COLO829 (cell line): ENCODE measurements at regions not wholly inside any gene's neighbourhood (a gene's known extent, or its start where the extent isn't known, plus 50 kb on each side); places are given as distances from the start of the nearest gene placed in this dataset.
"Not testable (repeated sequence)": the region's sequence is repeated elsewhere in the genome, so short reads cannot be mapped to it uniquely, and the experiment has no call there.

ENCODE experiments used
- DNase-seq: peaks from one replicate; pipeline ENCODE4 v3.0.0; 2012; ENCODE audit warnings: low spot score

DNA sequence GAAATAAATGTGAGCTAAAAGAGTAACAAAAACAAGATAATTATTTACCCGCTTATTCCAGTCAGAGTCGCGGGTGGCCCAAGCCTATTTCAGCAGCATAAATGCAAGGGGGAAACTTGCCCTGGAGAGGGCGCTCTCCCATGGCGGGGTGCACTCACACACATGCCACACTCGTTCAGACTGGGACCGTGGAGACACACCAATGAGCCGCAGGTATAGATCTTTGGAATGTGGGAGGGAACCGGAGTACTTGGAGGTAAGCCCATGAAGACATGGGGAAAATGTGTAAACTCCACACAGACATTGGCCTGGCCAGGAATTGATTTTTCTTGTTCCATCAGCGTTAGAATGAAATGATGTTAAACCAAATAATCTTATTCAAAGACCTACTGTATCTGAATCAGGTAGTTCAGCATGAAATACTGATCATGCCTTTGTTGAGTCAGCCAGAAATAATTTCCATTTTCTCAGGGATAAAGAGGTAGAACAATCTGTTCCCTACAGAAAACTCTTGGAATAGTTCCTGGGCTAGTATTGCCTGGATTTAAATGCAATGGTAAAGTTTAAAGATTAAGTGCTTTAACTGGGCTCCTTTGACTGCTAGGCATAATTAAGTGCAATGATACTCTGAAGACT, 191.5 kb downstream of the MCHR2 start:
- no peak for DNase-seq

- DNase-seq = no peak
These were observed 185.0 kb downstream of the MCHR2 start for GRCh38 chr6:99808992-99809391.

DNA sequence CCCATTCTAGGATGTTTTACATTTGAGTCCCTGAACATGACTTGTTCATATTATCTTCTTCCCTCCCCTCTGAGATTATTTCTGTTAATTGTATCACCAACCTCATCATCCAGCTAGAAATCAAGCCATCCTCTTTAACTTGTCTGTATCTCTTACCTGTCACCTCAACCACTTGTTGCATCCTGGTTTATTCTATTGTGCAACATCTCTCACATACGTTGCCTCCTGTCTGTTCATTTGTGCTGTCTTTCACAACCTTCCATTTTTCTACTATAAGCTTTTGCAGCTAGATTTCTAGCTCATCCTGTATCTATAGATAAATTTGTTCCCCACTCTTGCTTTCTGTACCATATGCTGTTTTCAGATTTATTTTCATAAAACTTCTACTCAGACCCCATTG, 183.7 kb downstream of the MCHR2 start:
- no peak for DNase-seq

DNA sequence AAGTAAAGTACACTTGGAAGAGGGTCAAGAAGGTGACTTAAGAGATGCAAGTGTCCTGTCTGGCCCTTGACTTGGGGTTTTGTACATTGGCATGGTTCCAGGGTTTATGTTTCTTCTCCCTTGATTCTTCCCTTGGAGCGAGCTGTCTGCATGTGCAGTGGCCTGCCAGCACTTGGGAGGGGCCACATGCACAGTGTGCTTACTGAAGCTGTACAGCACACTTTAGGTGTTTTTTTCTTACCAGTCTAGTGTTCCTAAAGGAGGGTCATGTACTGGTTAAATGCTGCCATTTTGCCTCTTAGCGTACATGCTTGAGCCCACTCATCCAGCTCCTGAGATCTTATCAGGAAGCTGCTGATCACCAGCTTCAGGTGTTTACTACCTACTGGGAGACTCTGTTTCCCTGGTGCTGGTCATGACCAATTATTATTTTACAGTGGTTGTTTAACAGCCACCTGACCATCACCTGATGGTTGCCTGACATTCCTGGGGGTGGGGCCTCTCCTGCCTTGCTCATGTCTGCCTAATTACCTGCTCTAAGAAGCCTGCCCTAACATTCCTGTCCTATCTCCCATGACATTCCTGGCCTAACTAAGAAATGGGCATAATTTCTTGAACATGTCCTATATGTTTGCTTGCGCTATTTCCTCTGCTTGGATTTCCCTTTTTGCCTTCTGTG, 182.9 kb downstream of the MCHR2 start:
- DNase-seq = no peak

DNA sequence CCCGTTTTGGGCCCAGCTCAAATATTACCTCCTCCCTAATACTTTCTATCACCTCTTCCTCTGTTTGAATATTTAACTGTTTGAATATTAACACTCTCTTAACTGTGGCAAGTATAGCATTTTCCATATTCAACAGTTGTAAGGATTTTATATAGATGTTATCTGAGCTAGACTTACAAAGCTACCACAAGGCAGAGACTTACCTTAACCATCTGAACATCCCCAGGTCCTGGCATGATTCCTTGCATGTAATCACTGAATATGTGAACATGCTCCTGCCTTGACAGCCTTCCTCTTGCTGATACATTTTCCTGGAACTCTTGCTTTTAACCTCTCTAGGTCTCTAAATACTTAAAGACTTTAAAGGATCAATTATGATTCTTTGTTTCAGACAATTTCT, 182.4 kb downstream of the MCHR2 start:
- DNase-seq = no peak

DNA sequence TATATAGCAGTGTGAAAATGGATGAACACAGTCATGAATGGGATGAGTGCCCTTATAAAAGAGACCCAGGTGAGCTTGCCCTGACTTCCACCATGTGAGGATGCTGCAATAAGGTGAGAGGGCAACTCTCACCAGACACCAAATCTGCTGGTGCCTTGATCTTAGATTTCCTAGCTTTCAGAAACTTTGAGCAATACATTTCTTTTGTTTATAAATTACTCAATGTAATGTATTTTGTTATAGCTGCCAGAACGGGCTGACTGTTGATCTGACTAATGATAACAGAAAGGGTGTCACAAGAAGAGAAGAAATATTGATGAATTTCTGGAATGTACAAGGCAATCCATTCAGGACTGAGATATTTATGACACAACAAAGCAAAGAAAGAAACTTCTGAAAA, 180.5 kb downstream of the MCHR2 start:
- no peak for DNase-seq

GRCh38 chr6:99814230-99814928, 179.6 kb downstream of the MCHR2 start:
- DNase-seq = no peak

DNA sequence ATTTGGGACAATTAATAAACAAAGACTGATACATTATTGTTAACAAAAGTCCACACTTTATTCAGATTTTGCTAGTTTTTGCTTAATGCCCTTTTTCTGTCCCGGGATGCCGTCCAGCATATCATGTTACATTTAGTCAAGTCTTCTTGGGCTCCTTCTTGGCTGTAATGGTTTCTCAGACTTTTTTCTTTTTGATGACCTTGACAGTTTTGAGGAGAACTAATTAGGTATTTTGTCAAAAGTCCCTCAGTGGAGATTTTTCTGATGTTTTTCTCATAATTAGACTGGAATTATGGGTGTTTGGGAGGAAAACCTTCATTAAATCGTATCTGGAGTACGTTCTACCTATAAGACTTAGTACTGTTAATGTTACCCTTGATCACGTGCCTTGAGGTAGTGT, 177.2 kb downstream of the MCHR2 start:
- no peak for DNase-seq

GRCh38 chr6:99818161-99818560, 175.9 kb downstream of the MCHR2 start:
- DNase-seq = no peak

DNA sequence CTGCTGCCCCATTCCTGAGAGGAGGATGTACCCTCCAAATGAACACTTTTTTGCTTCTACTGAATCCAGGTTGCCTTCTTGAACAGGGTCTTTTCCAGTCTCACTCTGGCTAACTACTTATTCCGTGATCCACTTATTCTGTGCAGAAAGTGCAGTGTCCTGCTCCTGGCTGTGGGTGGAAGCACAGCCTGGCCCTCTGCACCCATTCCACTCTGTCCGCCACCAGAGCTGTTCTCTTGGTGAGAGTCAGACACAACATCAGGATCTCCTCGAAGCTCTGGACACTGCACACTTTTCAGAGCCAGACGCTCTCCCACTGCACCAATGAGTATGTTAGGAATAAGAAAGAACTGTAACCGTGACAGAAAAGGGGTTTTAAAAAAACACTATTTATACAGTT, 174.2 kb downstream of the MCHR2 start:
- no peak for DNase-seq

DNA sequence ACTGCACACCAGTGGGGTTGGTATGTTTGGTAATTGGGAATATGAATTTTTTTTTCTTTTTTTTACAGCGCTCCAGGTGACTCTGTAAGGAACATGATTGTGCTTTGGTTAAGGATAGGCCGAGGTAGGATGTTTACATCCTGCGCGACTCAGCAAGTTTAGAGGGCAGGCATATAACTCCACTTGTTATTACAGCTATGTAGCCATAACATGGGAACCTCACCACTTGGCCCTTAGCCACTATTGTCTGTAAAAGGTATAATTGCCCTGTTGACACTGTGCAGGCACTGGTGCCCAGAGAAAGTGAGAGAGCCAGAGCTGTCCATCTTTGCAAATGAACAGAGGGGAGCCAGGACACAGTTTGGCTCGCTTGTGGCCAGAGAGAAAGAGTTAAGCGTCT, 172.9 kb downstream of the MCHR2 start:
- DNase-seq = no peak

DNA sequence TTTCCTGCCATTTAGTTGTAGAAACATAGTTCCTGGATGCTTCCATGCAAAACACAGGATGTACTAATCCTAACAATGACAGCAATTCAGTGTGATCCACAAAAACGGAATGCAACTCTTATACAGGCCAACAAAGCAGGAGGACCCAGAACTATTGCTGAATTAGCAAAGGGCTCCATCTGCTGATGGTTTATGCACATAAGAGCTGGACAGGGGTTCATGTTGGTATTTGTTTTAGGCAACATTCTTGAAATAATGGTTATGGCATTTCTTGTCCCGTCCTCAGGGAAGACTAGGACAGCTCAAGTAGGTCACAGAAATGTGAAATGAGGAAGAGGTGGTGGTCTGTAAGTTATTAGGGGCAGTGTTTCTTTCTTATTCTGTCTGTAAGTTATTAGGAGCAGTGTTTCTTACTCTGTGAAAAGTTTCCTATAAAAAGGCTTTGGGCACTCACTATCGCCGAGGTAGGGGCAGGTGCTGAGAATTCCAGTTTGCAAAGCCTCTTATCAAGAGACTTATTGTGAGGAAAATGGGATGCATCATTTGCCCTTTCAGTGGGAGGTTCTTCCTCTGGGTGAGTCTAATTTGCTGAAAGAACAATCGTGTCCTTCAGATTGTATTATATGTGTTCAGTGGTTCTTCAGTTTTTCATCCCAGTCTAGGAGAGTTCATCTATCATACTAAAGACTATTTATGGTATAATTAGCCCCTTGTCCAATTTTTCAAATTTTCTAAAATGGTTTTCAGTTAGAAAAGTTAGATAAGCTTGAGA, 171.1 kb downstream of the MCHR2 start:
- peak; percentile 58 for DNase-seq

- not testable (repeated sequence) for DNase-seq
These were observed 170.3 kb downstream of the MCHR2 start for GRCh38 chr6:99823513-99824235.

GRCh38 chr6:99833034-99833433, 161.0 kb downstream of the MCHR2 start:
- no peak for DNase-seq

GRCh38 chr6:99836471-99836870, 157.6 kb downstream of the MCHR2 start:
- DNase-seq = no peak

- DNase-seq = no peak
These were observed 155.4 kb downstream of the MCHR2 start for GRCh38 chr6:99838607-99839006.

DNA sequence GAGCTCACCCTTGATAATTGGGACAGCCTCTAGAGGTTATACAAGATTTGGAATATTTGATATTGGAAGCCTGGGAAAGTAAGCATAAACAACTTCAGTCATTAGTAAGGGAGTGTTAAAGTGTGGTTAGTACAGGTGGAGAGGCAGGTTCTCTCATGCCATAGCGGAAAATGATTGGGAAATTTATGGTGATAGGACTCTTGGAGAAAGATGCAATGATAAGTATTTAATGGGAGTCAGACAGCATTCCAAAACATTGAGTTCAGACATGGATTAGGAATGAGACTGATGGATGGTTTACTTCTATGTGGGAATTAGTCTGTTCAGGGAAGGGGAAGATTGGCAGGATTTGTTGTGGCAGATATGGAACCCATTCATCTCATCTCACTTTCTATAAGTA, 152.7 kb downstream of the MCHR2 start:
- no peak for DNase-seq

GRCh38 chr6:99846006-99846405, 148.0 kb downstream of the MCHR2 start:
- DNase-seq = no peak

DNA sequence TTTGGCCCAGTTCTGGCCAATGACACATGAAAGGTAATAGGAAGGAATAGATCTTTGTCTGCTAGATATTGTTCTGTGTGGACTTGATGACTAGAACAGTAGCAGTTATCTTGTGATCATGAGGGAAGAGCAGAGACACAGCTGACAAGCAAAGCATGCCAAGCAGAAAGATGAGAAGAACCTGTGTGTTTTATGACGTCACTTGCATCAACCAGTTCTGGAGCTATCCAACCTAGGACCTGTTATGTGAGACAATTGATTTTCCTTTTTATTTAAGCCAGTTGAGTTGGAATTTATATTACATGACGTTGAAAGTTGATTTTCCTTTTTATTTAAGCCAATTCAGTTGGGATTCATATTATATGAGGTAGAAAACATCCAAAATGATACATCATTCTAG, 143.2 kb downstream of the MCHR2 start:
- DNase-seq = no peak

DNA sequence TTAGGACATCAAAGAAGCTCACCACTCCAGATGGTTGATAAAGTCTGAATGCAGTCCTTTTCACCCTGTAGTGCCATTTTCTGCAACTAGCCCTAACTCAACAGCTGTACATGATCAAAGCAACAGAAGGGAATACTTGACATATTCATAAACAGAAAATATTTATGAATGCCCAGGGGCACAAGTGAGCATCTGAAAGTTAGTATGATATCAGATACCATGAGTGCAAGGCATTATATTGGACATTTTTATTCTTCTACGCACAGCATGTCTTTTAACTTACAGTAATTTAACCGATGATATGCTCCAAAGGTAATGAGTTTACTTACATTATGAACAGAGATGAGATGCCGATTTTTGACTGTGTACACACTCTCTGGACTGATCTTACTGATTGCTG, 142.0 kb downstream of the MCHR2 start:
- DNase-seq = no peak

GRCh38 chr6:99867026-99867425, 127.0 kb downstream of the MCHR2 start:
- no peak for DNase-seq

DNA sequence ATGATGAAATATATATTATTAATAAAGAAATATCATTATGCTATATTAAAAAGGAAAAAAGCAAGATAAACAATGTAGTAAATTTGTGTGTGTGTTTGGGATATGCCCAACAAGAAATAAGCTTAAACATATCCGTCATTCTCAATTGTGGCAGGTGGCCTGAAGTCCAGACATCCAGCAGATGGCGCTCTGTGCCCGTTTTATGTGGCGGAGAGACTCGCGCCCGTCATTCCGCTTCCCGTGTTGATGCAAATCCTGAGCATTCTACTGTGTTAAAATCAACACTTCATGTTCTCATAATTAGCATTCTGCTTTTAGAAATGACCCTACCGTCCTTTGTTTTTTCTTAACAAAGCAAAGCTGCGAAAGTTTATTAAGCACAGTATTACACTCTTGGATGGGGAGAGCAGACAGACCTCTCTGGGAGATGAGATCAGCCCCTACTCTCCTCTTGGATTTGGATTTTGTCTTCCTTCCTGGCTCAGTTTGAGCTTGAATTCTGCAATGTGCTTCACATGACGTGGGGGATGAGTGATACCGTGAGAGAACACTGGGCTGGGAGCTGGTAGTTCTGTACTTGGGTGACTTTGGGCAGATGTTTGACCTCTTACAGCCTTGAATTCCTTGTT, 125.8 kb downstream of the MCHR2 start:
- peak; percentile 60 for DNase-seq
